Aorta (tissue), 5 donors: ENCODE measurements at regions not wholly inside any gene's neighbourhood (a gene's known extent, or its start where the extent isn't known, plus 50 kb on each side); places are given as distances from the start of the nearest gene placed in this dataset.
A peak's percentile ranks its signal among the peaks of the same experiment; 100 is the strongest.

Source experiments
- ATAC-seq: fragments of 200-7000 bp; cut with Tn5 transposase; one replicate; pipeline ENCODE4 v1.9.1; 2022; ENCODE audit warnings: moderate library complexity; ENCODE audit not compliant: low FRiP score
- DNase-seq, 2 donors: peaks; one replicate each; pipeline ENCODE4 v3.0.0-alpha.2; 2020
- H3K27ac ChIP-seq, 2 donors: one replicate each; pipeline ENCODE4 v1.5.1; 2013; ENCODE audit warnings: low read length in 2 of 2, mild to moderate bottlenecking in 2 of 2, moderate library complexity in 2 of 2, control low read depth in 1 of 2, inconsistent platforms in 1 of 2, low read depth in 1 of 2
- H3K27me3 ChIP-seq, 2 donors: one replicate each; pipeline ENCODE4 v1.6.1; 2013; ENCODE audit warnings: control low read depth in 1 of 2, low read length in 1 of 2, mild to moderate bottlenecking in 1 of 2, moderate library complexity in 1 of 2; ENCODE audit not compliant: insufficient read depth in 2 of 2, control insufficient read depth in 1 of 2
- H3K36me3 ChIP-seq, 2 donors: one replicate each; pipeline ENCODE4 v1.6.1; 2013; ENCODE audit warnings: control low read depth in 1 of 2, low read length in 1 of 2, mild to moderate bottlenecking in 1 of 2; ENCODE audit not compliant: insufficient read depth in 2 of 2, control insufficient read depth in 1 of 2
- H3K4me1 ChIP-seq, 2 donors: one replicate each; pipeline ENCODE4 v1.6.1; 2013; ENCODE audit warnings: low read length in 2 of 2, control low read depth in 1 of 2, mild to moderate bottlenecking in 1 of 2, moderate library complexity in 1 of 2; ENCODE audit not compliant: insufficient read depth in 2 of 2, control insufficient read depth in 1 of 2
- H3K4me3 ChIP-seq, 2 donors: one replicate each; pipeline ENCODE4 v1.5.1; 2013; ENCODE audit warnings: low read length in 2 of 2, control low read depth in 1 of 2, mild to moderate bottlenecking in 1 of 2
- H3K9me3 ChIP-seq: one replicate; pipeline ENCODE4 v1.6.1; 2013; ENCODE audit warnings: mild to moderate bottlenecking, low read length; ENCODE audit not compliant: control insufficient read depth
- WGBS, 2 donors: extraction: QIAGEN DNeasy Blood & Tissue Kit; methylation state at CpG; one replicate each; pipeline ENCODE4 v1.1.7; 2013; 5-methylcytosine and 5-hydroxymethylcytosine counted together
- intact Hi-C, 2 donors: fragments of 100-400 bp; cut with DNase I; formaldehyde crosslinking; loops; one replicate each; pipeline versions ENCODE4 v1.14.2 to v1.15.0; 2022
- donor health status: healthy with polysubstance abuse.
- donor health status: Bipolar disorder and iron deficiency.
- donor health status: DM: no; HTN: no; CAD: no.
- donor health status: DM: no; HTN: no; CAD: no.
- donor health status: DM: yes; HTN: yes; CAD: no.

DNA sequence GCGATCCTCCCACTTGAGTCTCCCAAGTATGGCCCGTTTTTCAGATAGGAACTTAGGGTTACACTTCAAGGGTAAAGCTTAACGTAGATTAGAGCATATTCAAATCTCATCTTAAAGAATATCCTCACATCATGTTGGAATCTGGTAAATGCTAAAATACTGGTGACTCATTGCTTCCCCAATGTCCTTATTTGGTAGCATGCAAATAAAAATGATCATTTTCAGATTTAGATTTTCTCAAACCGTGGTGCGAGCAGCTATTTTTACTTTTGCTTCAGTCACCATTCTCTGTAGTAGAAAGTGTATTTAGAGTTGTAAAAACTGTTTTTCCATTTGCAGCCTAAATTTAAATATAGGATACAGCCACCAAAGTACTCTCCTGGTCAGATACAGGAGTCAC is 101.5 kb upstream of the MAML3 start:
- Histone ChIP-seq H3K9me3 (no peaks in the 10 kb centered on the region), H3K4me1 (peaks cover 0 to 2% of the 10 kb centered on the region in 2 donors), H3K36me3 (no peaks in the 10 kb centered on the region), H3K4me3 (no peak overlapping the region), H3K27ac (no peak overlapping the region), H3K27me3 (no peaks in the 10 kb centered on the region)
- DNase-seq (no peak), ATAC-seq (no peak)
- intact Hi-C loops, result loop anchor here (5.0 to 10.0 kb wide), 3 partner anchors 52 to 441 kb away; no protein-coding TSS in a partner anchor
- WGBS, 2 donors, result 84 to 85% methylated on average over 5 of the region's 5 CpGs

DNA sequence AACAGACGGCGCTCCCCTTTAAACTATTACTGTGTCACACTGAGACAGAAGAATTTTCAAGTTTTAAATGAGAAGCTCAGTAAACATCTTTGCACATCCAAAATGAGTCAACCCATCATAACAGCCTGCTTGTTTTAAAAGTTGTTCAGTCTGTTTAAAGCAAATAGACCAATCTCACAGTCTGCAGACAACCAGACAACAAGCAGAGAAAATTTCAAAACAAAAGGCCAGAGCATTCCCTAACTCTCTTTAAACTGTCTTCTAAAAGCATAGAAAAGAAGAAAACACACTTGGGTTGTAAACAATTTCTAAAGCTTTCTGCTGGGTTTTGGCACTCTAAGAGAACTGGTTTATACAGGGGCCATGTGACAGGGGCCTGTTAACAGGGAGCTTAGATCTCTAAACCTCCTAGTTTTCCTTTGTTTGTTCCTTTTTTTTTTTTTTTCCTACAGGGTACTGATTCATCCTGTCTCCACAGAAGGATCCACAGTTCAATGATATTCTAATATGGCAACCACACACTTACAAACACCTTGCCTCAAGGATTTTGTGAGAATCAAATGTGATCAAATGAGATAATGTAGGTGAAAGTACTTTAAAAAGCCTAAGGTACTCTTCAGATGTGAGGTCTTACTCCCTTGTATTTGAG is 100.8 kb upstream of the MAML3 start:
- DNase-seq, result no peak
- no peak overlapping the region for H3K27ac ChIP-seq

DNA sequence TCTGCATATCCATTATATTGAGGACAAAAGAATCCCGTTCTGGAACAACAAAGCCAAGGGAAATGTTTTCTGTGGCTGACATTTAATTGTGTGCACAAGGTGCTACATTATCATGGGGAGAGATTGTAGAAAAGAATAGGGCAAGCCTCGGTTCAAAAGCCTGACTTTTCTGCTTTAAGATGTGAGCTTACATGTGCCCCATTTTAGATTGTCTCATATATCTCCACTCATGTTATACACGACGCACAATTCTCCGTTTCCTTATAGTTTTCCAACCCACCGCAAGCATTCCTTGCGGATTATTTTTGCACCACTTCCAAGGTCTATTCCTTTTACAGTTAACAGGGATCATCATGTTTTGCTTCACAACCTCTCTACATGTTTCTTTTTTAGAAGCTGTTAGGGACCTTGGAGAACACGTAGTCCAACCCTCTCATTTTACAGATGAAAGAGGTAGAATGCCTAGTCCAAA is 99.6 kb upstream of the MAML3 start:
- Histone ChIP-seq H3K4me3 (no peak overlapping the region), H3K9me3 (no peaks in the 10 kb centered on the region), H3K27ac (no peak overlapping the region), H3K27me3 (no peaks in the 10 kb centered on the region), H3K4me1 (peaks cover 0 to 4% of the 10 kb centered on the region in 2 donors), H3K36me3 (no peaks in the 10 kb centered on the region)
- WGBS, 2 donors, result 25 to 26% methylated on average over 8 of the region's 8 CpGs
- ATAC-seq (no peak), DNase-seq (no peak)
- intact Hi-C loops, result loop anchor here (2.0 to 10.0 kb wide), 8 partner anchors 201 to 596 kb away; no protein-coding TSS in a partner anchor

More for the DNA sequence above, 100.8 kb upstream of the MAML3 start:
- Histone ChIP-seq H3K27me3 (no peaks in the 10 kb centered on the region), H3K4me1 (no peaks in the 10 kb centered on the region), H3K4me3 (no peak overlapping the region), H3K36me3 (no peaks in the 10 kb centered on the region), H3K9me3 (no peaks in the 10 kb centered on the region)
- ATAC-seq, result no peak
- intact Hi-C loops, result loop anchor here (5.0 to 10.0 kb wide), 8 partner anchors 53 to 597 kb away; no protein-coding TSS in a partner anchor
- 93 to 96% methylated on average over 2 of the region's 2 CpGs for WGBS, 2 donors

DNA sequence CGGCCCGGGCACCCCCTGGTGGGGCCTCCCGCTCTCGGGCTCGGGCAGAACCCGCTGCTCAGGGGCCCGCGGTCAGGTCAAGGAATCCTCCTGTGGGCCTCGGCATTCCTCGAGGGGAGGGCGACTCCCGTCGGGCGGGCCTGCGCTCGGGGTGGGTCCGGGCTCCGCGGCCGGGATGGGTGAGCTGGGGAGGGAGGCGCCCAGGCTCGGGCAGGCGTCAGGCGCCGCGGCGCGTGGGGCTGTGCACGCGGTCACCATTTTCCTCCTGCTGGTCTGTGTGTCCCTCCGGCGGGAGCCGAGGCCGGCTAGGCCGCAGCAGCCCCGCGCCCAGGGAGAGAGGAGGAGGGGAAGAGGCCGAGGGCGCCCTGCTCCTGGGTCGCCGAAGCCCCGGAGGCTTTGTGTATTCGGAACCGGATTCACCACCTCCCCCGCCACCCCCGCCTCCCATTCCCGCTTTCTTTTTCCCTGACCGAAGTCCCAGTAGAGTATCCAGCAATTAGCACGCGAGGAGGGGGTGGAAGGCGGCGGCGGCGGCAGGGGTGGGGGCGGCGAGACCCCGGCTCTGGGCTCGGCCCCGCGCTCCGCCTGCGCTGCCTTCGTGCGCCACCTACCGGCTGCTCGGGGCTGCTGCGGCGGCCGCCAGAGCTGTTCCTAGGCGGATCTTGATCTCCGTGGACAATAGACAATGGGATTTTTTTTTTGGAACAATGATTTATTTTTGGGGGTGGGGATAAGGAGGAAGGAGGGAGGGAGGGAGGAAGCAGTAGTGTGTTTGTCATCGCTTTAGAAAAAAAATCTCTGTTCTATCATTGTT is 99.0 kb upstream of the MAML3 start:
- WGBS, 2 donors, result 0 to 1% methylated on average over 48 to 72 of the region's 72 CpGs
- peak overlapping the region in 1 of 2 donors; percentile 31 for H3K27ac ChIP-seq
- DNase-seq (peak; percentile 77 to 90), ATAC-seq (peak; percentile 93)
- peak overlapping the region; percentile 48 to 70 for H3K4me3 ChIP-seq
- H3K27me3 ChIP-seq, result no peaks in the 10 kb centered on the region
- H3K4me1 ChIP-seq, result peaks cover 0 to 4% of the 10 kb centered on the region in 2 donors
- no peaks in the 10 kb centered on the region for H3K9me3 ChIP-seq
- intact Hi-C loops, result loop anchor here (1.0 to 10.0 kb wide), 9 partner anchors 100 to 596 kb away; no protein-coding TSS in a partner anchor
- H3K36me3 ChIP-seq, result no peaks in the 10 kb centered on the region

DNA sequence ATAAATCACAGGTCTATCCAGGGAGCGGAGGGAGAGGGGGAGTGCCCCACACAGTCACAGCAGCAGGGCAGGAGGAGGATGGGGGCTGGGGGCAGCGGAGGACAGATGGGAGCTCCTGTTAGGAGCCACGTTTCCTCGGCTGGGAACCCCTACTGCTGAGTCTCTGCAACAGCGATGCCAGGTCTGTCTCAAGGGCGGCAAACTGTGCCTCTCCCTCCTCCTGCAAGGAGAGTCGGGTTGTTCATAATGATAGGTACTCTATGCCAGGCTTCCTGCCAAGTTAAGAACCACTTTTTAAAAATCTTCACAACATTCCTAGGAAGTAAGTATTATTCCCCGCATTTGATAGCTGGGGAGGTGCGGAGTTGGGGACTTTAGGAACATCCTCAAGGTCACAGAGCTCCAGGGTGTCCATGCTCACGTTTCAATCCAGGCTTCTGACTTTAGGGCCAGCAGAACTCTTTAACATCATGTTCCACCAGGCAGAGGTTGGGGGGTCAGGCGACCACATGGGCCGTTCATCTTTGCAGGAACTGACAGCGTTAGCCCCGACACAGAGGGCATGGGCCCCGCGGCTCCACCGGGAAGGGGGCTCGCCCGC is 98.3 kb upstream of the MAML3 start:
- peaks cover 0 to 4% of the 10 kb centered on the region in 2 donors for H3K4me1 ChIP-seq
- 41 to 42% methylated on average over 19 of the region's 19 CpGs for WGBS, 2 donors
- no peaks in the 10 kb centered on the region for H3K27me3 ChIP-seq
- intact Hi-C loops, result loop anchor here (1.0 to 10.0 kb wide), 9 partner anchors 99 to 595 kb away; no protein-coding TSS in a partner anchor
- no peaks in the 10 kb centered on the region for H3K9me3 ChIP-seq
- DNase-seq (no peak), ATAC-seq (no peak)
- peak overlapping the region; percentile 48 to 70 for H3K4me3 ChIP-seq
- no peaks in the 10 kb centered on the region for H3K36me3 ChIP-seq
- no peak overlapping the region for H3K27ac ChIP-seq

DNA sequence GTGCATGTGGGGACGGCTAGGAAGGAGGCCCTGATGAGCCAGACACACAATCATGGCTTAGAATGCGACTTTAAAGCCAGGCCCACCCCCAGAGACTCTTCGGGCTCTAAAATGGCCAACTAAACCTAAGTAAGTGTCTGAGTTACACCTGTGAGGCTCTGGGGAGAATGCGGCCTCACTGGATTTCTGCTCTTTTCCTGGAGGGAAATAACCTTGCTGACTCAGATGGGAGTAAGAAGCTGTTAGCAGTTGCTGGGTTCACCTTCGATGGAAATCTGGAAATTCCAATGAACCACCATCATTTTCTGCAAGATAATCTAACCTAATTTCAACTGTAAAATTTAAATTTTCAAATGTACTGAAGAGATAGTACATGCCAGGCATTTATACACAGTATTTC is 97.6 kb upstream of the MAML3 start:
- 97 to 99% methylated on average over 5 of the region's 5 CpGs for WGBS, 2 donors
- H3K4me1 ChIP-seq, result peaks cover 0 to 4% of the 10 kb centered on the region in 2 donors
- DNase-seq (no peak), ATAC-seq (no peak)
- intact Hi-C loops, result loop anchor here (2.0 to 10.0 kb wide), 8 partner anchors 97 to 594 kb away; partner anchors contain the start of gene MAML3 (in 1 of the 2)
- H3K36me3 ChIP-seq, result no peaks in the 10 kb centered on the region
- H3K9me3 ChIP-seq, result no peaks in the 10 kb centered on the region
- no peak overlapping the region for H3K4me3 ChIP-seq
- H3K27me3 ChIP-seq, result no peaks in the 10 kb centered on the region
- no peak overlapping the region for H3K27ac ChIP-seq

DNA sequence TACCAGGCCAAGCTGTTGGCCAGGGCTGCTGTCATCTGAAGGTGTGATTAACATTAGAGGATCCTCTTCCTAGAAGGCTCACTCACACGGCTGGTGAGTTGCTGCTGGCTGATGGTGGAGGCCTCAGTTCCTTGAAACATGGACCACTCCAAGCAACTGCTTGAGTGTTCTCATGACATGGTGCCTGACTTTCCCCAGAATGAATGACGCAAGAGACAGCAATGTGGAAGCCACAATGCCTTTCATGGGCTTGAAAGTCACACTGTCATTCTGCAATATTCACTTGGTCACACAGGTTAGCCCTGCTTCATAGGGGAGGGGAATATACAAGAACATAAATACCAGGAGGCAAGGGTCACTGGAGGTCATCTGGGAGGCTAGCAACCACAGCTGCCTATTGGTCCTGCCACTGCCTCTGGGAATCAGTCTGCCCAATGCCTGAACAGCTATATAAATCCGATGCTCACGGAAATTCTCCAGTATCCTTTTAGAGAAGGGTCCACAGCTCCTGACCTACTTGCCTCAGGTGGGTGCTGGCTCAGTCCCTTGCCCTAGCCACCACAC is 97.1 kb upstream of the MAML3 start:
- peaks cover 0 to 4% of the 10 kb centered on the region in 2 donors for H3K4me1 ChIP-seq
- H3K36me3 ChIP-seq, result no peaks in the 10 kb centered on the region
- ATAC-seq (no peak), DNase-seq (no peak)
- no peak overlapping the region for H3K27ac ChIP-seq
- H3K9me3 ChIP-seq, result no peaks in the 10 kb centered on the region
- H3K4me3 ChIP-seq, result no peak overlapping the region
- H3K27me3 ChIP-seq, result no peaks in the 10 kb centered on the region
- WGBS, 2 donors, result 96 to 99% methylated on average over 4 of the region's 4 CpGs
- intact Hi-C loops, result loop anchor here (2.0 to 10.0 kb wide), 8 partner anchors 96 to 594 kb away; partner anchors contain the start of gene MAML3 (in 1 of the 2)

DNA sequence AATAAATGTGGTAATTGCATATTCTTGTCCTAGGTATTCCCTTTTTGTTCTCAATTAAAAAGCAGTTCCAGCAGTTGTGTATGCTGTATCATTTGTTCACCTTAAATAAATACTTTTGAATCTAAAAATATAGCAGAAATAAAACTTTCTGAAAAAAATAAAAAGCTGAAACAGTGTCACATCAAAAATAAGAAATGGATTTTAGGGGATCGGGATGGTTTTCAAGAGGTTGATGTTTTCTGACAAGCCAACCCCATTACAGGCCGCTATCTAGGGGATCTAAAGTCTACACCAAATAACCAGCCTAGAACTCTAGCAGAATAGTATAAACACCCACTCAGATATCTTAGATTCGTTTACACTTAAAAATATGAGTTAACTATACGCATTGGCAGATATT is 95.4 kb upstream of the MAML3 start:
- ATAC-seq, result no peak
- peaks cover 0 to 4% of the 10 kb centered on the region in 2 donors for H3K4me1 ChIP-seq
- no peaks in the 10 kb centered on the region for H3K9me3 ChIP-seq
- H3K36me3 ChIP-seq, result no peaks in the 10 kb centered on the region
- no peaks in the 10 kb centered on the region for H3K27me3 ChIP-seq
- DNase-seq, result no peak
- no peak overlapping the region for H3K4me3 ChIP-seq
- intact Hi-C loops, result no loop called here
- no peak overlapping the region for H3K27ac ChIP-seq
- 70 to 74% methylated on average over 4 of the region's 4 CpGs for WGBS, 2 donors
